Heart left ventricle (tissue), 13 donors: ENCODE measurements at regions not wholly inside any gene's neighbourhood (a gene's known extent, or its start where the extent isn't known, plus 50 kb on each side); places are given as distances from the start of the nearest gene placed in this dataset.

ENCODE experiments used
- CTCF ChIP-seq, 12 donors: fragments of 200-600 bp; sonication (generic) in 4 of 12; IDR thresholded peaks; one replicate each; pipeline versions ENCODE4 v1.5.0 to v1.8.0; 2018 to 2022; ENCODE audit warnings: antibody characterized with exemption in 12 of 12, mild to moderate bottlenecking in 5 of 12
- POLR2A ChIP-seq, 2 donors: fragments of 450-650 bp; IDR thresholded peaks; one replicate each; pipeline ENCODE4 v1.6.1; 2017; ENCODE audit warnings: antibody characterized with exemption in 2 of 2, mild to moderate bottlenecking in 2 of 2, moderate library complexity in 2 of 2
- donor health status: ischemic (EF 13 %, LVEDD 7.1; RV severe dilation, severe dysfunction).
- donor health status: DM: no; HTN: yes; CAD: no.
- donor health status: DM: no; HTN: no; CAD: no.
- donor health status: ischemic (EF 25% LVEDD 6.9; RV normal size, moderate dysfunction).
- donor health status: ischemic (EF 25% LVEDD 5.7; RV mildly dilated, moderate dysfunction).
- donor health status: ischemic (EF 35%, LVEDD 5.7; RV mildly dilated, moderate dysfunction).
- donor health status: nonischemic (EF 11% LVEDD 7.7; RV severe dilation, severe dysfunction).
- donor health status: DM: yes; HTN: yes; CAD: no.
- donor health status: PGD.
- donor health status: ischemic (EF 29% LVEDD 5.4; RV normal size, mild dysfunction).
- donor health status: nonischemic (EF 23%, LVEDD 6.1; RV moderate dilation, normal function).

- TF ChIP-seq CTCF (IDR thresholded peaks at IDR 0.05) (no peak), POLR2A (IDR thresholded peaks at IDR 0.05) (no peak)
Observed at GRCh38 chr3:18891641-18892040, 256.7 kb upstream of the KCNH8 start.
